GM06990 (cell line): ENCODE measurements at regions not wholly inside any gene's neighbourhood (a gene's known extent, or its start where the extent isn't known, plus 50 kb on each side); places are given as distances from the start of the nearest gene placed in this dataset.

Experiments
- DNase-seq: peaks from one replicate; pipeline ENCODE4 v3.0.0-alpha.2; 2011; ENCODE audit not compliant: insufficient read length; ENCODE audit errors: extremely low read depth
- H3K27me3 ChIP-seq: replicated peaks from 2 replicates; pipeline ENCODE4 v1.6.0; 2011; ENCODE audit warnings: low read length; ENCODE audit not compliant: control insufficient read depth, insufficient read depth
- H3K36me3 ChIP-seq: 2 replicates; pipeline ENCODE4 v1.5.1; 2011; ENCODE audit warnings: low read length; ENCODE audit not compliant: control insufficient read depth, insufficient read depth
- H3K4me3 ChIP-seq: replicated peaks from 2 replicates; pipeline ENCODE4 v1.5.1; 2011; ENCODE audit warnings: low read depth, mild to moderate bottlenecking, control low read depth, low read length
- TF ChIP-seq, protein P1 (sequence below): IDR thresholded peaks from 2 replicates; pipeline ENCODE4 v1.5.1; 2011; ENCODE audit warnings: low read length, control low read depth, mild to moderate bottlenecking, inconsistent platforms; ENCODE audit not compliant: insufficient read depth, poor library complexity, severe bottlenecking

GRCh38 chr4:133960975-133961374 lies 240.6 kb downstream of the PABPC4L start:
- Histone ChIP-seq H3K27me3 (no peaks in the 10 kb centered on the region), H3K4me3 (no peak overlapping the region), H3K36me3 (no peaks in the 10 kb centered on the region)
- TF ChIP-seq, protein P1, sequence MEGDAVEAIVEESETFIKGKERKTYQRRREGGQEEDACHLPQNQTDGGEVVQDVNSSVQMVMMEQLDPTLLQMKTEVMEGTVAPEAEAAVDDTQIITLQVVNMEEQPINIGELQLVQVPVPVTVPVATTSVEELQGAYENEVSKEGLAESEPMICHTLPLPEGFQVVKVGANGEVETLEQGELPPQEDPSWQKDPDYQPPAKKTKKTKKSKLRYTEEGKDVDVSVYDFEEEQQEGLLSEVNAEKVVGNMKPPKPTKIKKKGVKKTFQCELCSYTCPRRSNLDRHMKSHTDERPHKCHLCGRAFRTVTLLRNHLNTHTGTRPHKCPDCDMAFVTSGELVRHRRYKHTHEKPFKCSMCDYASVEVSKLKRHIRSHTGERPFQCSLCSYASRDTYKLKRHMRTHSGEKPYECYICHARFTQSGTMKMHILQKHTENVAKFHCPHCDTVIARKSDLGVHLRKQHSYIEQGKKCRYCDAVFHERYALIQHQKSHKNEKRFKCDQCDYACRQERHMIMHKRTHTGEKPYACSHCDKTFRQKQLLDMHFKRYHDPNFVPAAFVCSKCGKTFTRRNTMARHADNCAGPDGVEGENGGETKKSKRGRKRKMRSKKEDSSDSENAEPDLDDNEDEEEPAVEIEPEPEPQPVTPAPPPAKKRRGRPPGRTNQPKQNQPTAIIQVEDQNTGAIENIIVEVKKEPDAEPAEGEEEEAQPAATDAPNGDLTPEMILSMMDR: no peak
- no peak for DNase-seq

GRCh38 chr4:133943081-133943480 lies 258.5 kb downstream of the PABPC4L start:
- TF ChIP-seq, protein P1: no peak
- Histone ChIP-seq H3K4me3 (no peak overlapping the region), H3K27me3 (no peaks in the 10 kb centered on the region), H3K36me3 (no peaks in the 10 kb centered on the region)
- DNase-seq: no peak

DNA sequence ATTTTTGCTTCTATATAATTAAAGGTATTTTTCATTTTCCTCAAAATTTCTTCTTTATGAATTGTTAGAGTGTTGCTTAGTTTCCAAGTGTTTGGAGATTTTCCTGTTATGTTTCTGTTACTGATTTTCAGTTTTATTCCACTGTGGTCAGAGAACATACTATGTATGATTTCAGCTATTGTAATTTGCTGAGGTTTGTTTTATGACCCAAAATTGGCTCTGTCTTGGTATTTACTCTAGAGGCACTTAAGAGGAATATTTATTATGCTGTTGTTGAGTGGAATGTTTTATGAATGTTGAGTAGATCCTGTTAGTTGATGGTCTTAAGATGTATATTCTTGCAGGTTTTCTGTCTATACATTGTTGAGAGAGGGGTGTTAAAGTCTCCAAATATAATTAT lies 263.5 kb downstream of the PABPC4L start:
- no peak for DNase-seq
- Histone ChIP-seq H3K36me3 (no peaks in the 10 kb centered on the region), H3K27me3 (no peaks in the 10 kb centered on the region), H3K4me3 (no peak overlapping the region)
- TF ChIP-seq, protein P1: no peak

GRCh38 chr4:133929531-133930239 lies 271.9 kb downstream of the PABPC4L start:
- no peaks in the 10 kb centered on the region for H3K27me3 ChIP-seq
- TF ChIP-seq, protein P1: no peak
- no peak for DNase-seq
- no peak overlapping the region for H3K4me3 ChIP-seq
- no peaks in the 10 kb centered on the region for H3K36me3 ChIP-seq

DNA sequence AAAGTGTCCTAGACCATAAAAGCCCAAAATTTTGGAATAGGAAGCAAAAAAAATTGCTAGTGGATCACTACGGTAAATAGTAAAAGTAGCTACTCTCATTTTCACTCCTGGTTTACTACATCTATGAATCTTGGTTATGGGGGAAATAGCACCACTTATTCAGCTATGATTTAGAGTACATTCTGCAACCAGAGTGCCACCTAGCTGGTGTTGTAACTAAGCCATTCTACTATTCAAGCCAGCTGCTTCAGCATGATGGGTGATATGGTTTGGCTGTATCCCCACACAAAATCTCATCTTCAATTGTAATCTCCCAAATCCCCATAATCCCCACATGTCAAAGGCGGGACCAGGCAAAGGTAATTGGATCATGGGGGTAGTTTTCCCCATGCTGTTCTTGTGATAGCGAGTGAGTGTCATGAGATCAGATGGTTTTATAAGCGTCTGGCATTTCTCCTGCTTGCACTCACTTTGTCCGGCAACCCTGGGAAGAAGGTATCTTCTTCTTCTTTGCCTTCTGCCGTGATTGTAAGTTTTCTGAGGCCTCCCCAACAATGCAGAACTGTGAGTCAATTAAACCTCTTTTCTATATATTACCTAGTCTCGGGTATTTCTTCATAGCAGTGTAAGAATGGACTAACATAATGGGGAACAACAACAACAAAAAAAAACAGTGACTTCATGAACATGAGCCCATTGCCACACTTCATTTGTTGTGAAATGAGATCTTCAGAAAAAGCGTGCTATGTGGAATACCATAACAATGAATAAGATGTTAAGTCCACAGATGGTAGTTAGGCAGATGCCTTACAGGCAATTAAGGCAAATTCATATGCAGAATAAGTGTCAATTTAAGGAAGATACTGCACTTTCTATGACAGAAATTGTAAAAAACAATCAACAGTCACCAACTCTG lies 280.1 kb downstream of the PABPC4L start:
- Histone ChIP-seq H3K36me3 (no peaks in the 10 kb centered on the region), H3K27me3 (no peaks in the 10 kb centered on the region), H3K4me3 (no peak overlapping the region)
- TF ChIP-seq, protein P1: no peak
- no peak for DNase-seq
